RWPE1 (cell line): ENCODE measurements at regions not wholly inside any gene's neighbourhood (a gene's known extent, or its start where the extent isn't known, plus 50 kb on each side); places are given as distances from the start of the nearest gene placed in this dataset.

Experiments
- CTCF ChIA-PET: fragments of 350-600 bp; sonication (Branson Sonifier 250); formaldehyde crosslinking; extraction: SDS; loops from one replicate; lab custom pipeline; 2021; lab: Yijun Ruan, JAX
- POLR2A ChIA-PET: fragments of 400-600 bp; formaldehyde crosslinking; extraction: SDS; loops from one replicate; lab custom pipeline; 2020; ENCODE audit warnings: antibody characterized with exemption; ENCODE audit not compliant: low non-redundant PET; lab: Yijun Ruan, JAX
- DNase-seq: peaks from one replicate; pipeline ENCODE4 v3.0.0; 2012; ENCODE audit warnings: low spot score
- H3K27ac ChIP-seq: fragments of 450-650 bp; 2 replicates; pipeline ENCODE4 v1.5.1; 2017
- TF ChIP-seq, protein P1 (sequence below): fragments of 450-650 bp; conservative IDR thresholded peaks from 2 replicates; pipeline ENCODE4 v1.5.1; 2017; ENCODE audit warnings: low read depth, mild to moderate bottlenecking

DNA sequence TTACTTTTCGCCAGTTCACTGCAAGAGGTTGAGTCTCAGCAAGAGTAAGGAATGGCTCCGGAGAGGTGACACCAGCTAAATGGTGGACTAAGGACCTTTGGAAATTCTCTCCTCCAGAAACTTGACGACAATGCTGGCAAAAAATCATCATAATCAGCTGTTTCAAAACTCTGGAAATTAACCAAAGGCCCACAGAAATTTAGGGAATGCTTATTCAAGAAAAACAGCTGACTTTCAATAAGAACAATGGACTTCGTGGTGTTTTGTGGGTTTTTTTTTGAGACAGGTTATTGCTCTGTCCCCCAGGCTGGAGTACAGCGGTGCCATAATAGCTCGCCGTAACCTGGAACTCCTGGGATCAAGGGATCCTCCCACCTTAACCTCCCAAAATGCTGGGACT, 68.4 kb upstream of the SEPTIN5 start:
- DNase-seq, result no peak
- ChIA-PET POLR2A (no interaction called here), CTCF (interaction anchor here (0.6 to 0.7 kb wide), 2 partner anchors 18 to 110 kb away, joined by 3 to 6 read pairs; no protein-coding TSS in a partner anchor)

DNA sequence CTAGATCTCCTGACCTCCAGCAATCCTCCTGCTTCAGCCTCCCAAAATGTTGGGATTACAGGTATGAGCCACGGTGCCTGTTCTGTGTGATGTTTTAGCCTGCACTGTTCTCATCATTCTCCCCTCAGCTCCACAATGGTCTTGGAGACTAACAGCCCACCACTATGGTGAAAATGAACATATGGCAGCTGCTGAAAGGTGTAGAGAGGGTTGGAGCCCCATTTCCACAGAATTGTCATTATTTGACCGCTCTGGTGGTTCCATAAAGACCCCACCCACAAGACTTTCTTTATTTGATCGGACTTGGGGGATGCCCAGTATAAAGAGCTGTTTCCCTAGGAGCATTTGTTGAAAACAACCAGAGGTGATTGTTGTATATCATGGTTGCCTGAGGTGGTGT, 67.9 kb upstream of the SEPTIN5 start:
- ChIA-PET CTCF (no interaction called here), POLR2A (no interaction called here)
- H3K27ac ChIP-seq, result no peak overlapping the region
- TF ChIP-seq, protein P1, sequence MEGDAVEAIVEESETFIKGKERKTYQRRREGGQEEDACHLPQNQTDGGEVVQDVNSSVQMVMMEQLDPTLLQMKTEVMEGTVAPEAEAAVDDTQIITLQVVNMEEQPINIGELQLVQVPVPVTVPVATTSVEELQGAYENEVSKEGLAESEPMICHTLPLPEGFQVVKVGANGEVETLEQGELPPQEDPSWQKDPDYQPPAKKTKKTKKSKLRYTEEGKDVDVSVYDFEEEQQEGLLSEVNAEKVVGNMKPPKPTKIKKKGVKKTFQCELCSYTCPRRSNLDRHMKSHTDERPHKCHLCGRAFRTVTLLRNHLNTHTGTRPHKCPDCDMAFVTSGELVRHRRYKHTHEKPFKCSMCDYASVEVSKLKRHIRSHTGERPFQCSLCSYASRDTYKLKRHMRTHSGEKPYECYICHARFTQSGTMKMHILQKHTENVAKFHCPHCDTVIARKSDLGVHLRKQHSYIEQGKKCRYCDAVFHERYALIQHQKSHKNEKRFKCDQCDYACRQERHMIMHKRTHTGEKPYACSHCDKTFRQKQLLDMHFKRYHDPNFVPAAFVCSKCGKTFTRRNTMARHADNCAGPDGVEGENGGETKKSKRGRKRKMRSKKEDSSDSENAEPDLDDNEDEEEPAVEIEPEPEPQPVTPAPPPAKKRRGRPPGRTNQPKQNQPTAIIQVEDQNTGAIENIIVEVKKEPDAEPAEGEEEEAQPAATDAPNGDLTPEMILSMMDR, result no peak
- DNase-seq, result no peak

More for the DNA sequence above, 68.4 kb upstream of the SEPTIN5 start:
- no peak overlapping the region for H3K27ac ChIP-seq
- TF ChIP-seq, protein P1, result no peak

DNA sequence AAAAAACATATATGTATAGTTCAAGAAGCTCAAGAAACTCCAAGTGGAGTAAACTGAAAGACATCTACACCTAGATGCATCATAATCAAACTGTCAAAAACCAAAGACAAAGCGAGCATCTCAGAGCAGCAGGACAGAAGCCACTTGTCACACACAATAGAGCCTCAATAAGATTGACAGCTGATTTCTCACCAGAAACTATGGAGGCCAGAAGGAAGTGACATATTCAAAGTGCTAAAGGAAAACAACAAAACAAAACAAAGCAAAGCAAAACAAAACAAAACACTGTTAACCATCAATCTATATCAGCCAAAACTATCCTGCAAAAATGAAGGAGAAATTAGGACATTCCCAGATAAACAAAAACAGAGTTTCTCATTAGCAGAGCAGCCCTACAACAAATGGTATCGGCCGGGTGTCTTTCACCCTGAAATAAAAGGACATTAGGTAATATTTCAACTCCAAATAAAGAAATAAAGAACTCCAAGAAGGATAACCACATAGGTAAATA, 65.8 kb upstream of the SEPTIN5 start:
- ChIA-PET POLR2A (interaction anchor here (0.6 kb wide), 1 partner anchor 289 kb away, joined by 3 read pairs; no protein-coding TSS in a partner anchor), CTCF (no interaction called here)
- DNase-seq, result no peak
- TF ChIP-seq, protein P1, result no peak
- H3K27ac ChIP-seq, result no peak overlapping the region

DNA sequence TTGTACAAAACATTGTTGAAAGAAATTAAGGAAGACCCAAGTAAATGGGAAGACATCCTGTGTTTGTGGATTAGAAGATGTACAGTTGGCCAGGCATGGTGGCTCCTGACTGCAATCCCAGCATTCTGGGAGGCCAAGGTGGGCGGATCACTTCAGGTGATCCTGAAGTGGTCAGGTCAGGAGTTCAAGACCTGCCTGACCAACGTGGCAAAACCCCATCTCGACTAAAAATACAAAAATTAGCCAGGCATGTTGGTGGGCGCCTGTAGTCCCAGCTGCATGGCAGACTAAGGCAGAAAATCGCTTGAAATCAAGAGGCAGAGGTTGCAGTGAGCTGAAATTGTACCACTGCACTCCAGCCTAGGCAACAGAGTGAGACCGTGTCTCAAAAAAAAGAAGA, 62.0 kb upstream of the SEPTIN5 start:
- no peak overlapping the region for H3K27ac ChIP-seq
- no peak for DNase-seq
- TF ChIP-seq, protein P1, result no peak
- ChIA-PET POLR2A (no interaction called here), CTCF (interaction anchor here (0.6 kb wide), 1 partner anchor 11 kb away, joined by 4 read pairs; no protein-coding TSS in a partner anchor)

- TF ChIP-seq, protein P1, result no peak
- DNase-seq, result no peak
- POLR2A ChIA-PET, result no interaction called here
- no peak overlapping the region for H3K27ac ChIP-seq
- CTCF ChIA-PET, result no interaction called here
Measured at GRCh38 chr22:19654338-19654987, 59.8 kb upstream of the SEPTIN5 start.

GRCh38 chr22:19655399-19655798, 58.9 kb upstream of the SEPTIN5 start:
- TF ChIP-seq, protein P1, result no peak
- no peak for DNase-seq
- ChIA-PET POLR2A (no interaction called here), CTCF (no interaction called here)
- H3K27ac ChIP-seq, result no peak overlapping the region
